K562 (cell line): ENCODE measurements at regions not wholly inside any gene's neighbourhood (a gene's known extent, or its start where the extent isn't known, plus 50 kb on each side); places are given as distances from the start of the nearest gene placed in this dataset.

Experiments
- BMI1 ChIP-seq: fragments of 150-350 bp; IDR thresholded peaks from 2 replicates; pipeline ENCODE4 v1.6.1; 2014; ENCODE audit warnings: low read length
- CCAR2 ChIP-seq: fragments of 200-400 bp; formaldehyde crosslinking; IDR thresholded peaks from 2 replicates; pipeline ENCODE4 v1.6.1; 2017; ENCODE audit warnings: mild to moderate bottlenecking, low read depth, low read length
- EP300 ChIP-seq: IDR thresholded peaks from 2 replicates; pipeline ENCODE4 v1.6.1; 2012; ENCODE audit warnings: low read length, improper control_type of control experiment
- HIVEP1 ChIP-seq: fragments of 250-450 bp; sonication (Bioruptor Pico); IDR thresholded peaks from 2 replicates; pipeline ENCODE4 v1.4.0; 2020; ENCODE audit warnings: mild to moderate bottlenecking
- HMGN3 ChIP-seq: IDR thresholded peaks from 2 replicates; pipeline ENCODE4 v1.6.1; 2011; ENCODE audit warnings: borderline replicate concordance, low read depth, mild to moderate bottlenecking, mixed read lengths, low read length; ENCODE audit not compliant: insufficient read length; ENCODE audit errors: extremely low read depth
- HNRNPH1 ChIP-seq: fragments of 200-400 bp; formaldehyde crosslinking; optimal IDR thresholded peaks from 2 replicates; pipeline ENCODE3; 2017; ENCODE audit warnings: low read depth, mild to moderate bottlenecking, low read length, moderate library complexity
- POLR2A ChIP-seq: fragments of 450-650 bp; conservative IDR thresholded peaks from 2 replicates; pipeline ENCODE4 v1.6.1; 2016
- SMAD1 ChIP-seq: fragments of 150-350 bp; IDR thresholded peaks from 2 replicates; pipeline ENCODE4 v1.6.1; 2014; ENCODE audit warnings: low read length, low read depth; ENCODE audit not compliant: partially characterized antibody
- SRSF3 ChIP-seq: fragments of 200-400 bp; formaldehyde crosslinking; IDR thresholded peaks from 2 replicates; pipeline ENCODE4 v1.6.1; 2016; ENCODE audit warnings: mild to moderate bottlenecking, low read length, moderate library complexity; ENCODE audit not compliant: insufficient read depth
- YY1 ChIP-seq, 3 experiments: IDR thresholded peaks; 2 replicates each; pipeline ENCODE4 v1.6.1; 2011; ENCODE audit warnings: low read length in 2 of 3, mild to moderate bottlenecking in 2 of 3, moderate library complexity in 2 of 3, borderline replicate concordance in 1 of 3, control low read depth in 1 of 3, low read depth in 1 of 3; ENCODE audit not compliant: insufficient read depth in 3 of 3, insufficient replicate concordance in 2 of 3, control insufficient read depth in 1 of 3, insufficient read length in 1 of 3; ENCODE audit errors: extremely low read depth in 1 of 3
- ZNF253 ChIP-seq: fragments of 250-450 bp; sonication (Bioruptor Pico); conservative IDR thresholded peaks from 2 replicates; pipeline ENCODE4 v1.6.1; 2021; ENCODE audit warnings: mild to moderate bottlenecking

GRCh38 chr18:44518666-44519065, 162.0 kb upstream of the SETBP1 start:
- no peak for TF ChIP-seq EP300
- no peak for TF ChIP-seq ZNF253 (CRISPR knock-in tag)
- TF ChIP-seq CCAR2: no peak
- no peak for TF ChIP-seq SRSF3
- no peak for TF ChIP-seq SMAD1
- TF ChIP-seq BMI1: no peak
- TF ChIP-seq HNRNPH1: no peak
- no peak for TF ChIP-seq HIVEP1 (CRISPR knock-in tag)
- no peak for TF ChIP-seq POLR2A
- TF ChIP-seq YY1 (IDR thresholded peaks at IDR 0.05; ENCODE audit: borderline replicate concordance in 1 of 3, control insufficient read depth in 1 of 3, extremely low read depth in 1 of 3, insufficient read depth in 3 of 3, insufficient read length in 1 of 3, insufficient replicate concordance in 2 of 3, low read depth in 1 of 3, low read length in 2 of 3): no peak
- no peak for TF ChIP-seq HMGN3
